Non-pigmented ciliary epithelial cell (primary cell): ENCODE measurements at regions not wholly inside any gene's neighbourhood (a gene's known extent, or its start where the extent isn't known, plus 50 kb on each side); places are given as distances from the start of the nearest gene placed in this dataset.
"Not testable (repeated sequence)": the region's sequence is repeated elsewhere in the genome, so short reads cannot be mapped to it uniquely, and the experiment has no call there.

Source experiments
- DNase-seq: peaks from one replicate; pipeline ENCODE4 v3.0.0-alpha.2; 2010; ENCODE audit warnings: low read depth

- no peak for DNase-seq
These were observed 486.6 kb downstream of the AJAP1 start for GRCh38 chr1:5140962-5141361.

GRCh38 chr1:5140136-5140535 lies 485.7 kb downstream of the AJAP1 start:
- no peak for DNase-seq

- DNase-seq = no peak
These were observed 475.4 kb downstream of the AJAP1 start for GRCh38 chr1:5129746-5130355.

GRCh38 chr1:5125208-5125607 lies 470.8 kb downstream of the AJAP1 start:
- no peak for DNase-seq

GRCh38 chr1:5120559-5120958 lies 466.1 kb downstream of the AJAP1 start:
- DNase-seq = no peak

GRCh38 chr1:5119366-5120234 lies 465.2 kb downstream of the AJAP1 start:
- DNase-seq = no peak

GRCh38 chr1:5118771-5119170 lies 464.4 kb downstream of the AJAP1 start:
- DNase-seq = not testable (repeated sequence)

- not testable (repeated sequence) for DNase-seq
These were observed 463.9 kb downstream of the AJAP1 start for GRCh38 chr1:5118292-5118691.

- no peak for DNase-seq
These were observed 457.2 kb downstream of the AJAP1 start for GRCh38 chr1:5111581-5111980.

- DNase-seq = no peak
These were observed 456.1 kb downstream of the AJAP1 start for GRCh38 chr1:5110508-5110907.

- no peak for DNase-seq
These were observed 455.2 kb downstream of the AJAP1 start for GRCh38 chr1:5109633-5110032.

- DNase-seq = no peak
These were observed 454.3 kb downstream of the AJAP1 start for GRCh38 chr1:5108740-5109139.

GRCh38 chr1:5105744-5106143 lies 451.3 kb downstream of the AJAP1 start:
- no peak for DNase-seq

GRCh38 chr1:5099558-5099957 lies 445.1 kb downstream of the AJAP1 start:
- DNase-seq = no peak

- DNase-seq = no peak
These were observed 444.6 kb downstream of the AJAP1 start for GRCh38 chr1:5098981-5099385.

GRCh38 chr1:5093042-5093441 lies 438.6 kb downstream of the AJAP1 start:
- no peak for DNase-seq

- DNase-seq = no peak
These were observed 430.3 kb downstream of the AJAP1 start for GRCh38 chr1:5084676-5085075.

- no peak for DNase-seq
These were observed 412.8 kb downstream of the AJAP1 start for GRCh38 chr1:5067246-5067645.

GRCh38 chr1:5053744-5054143 lies 399.3 kb downstream of the AJAP1 start:
- DNase-seq = no peak

GRCh38 chr1:5029136-5029535 lies 374.7 kb downstream of the AJAP1 start:
- no peak for DNase-seq

- no peak for DNase-seq
These were observed 357.8 kb downstream of the AJAP1 start for GRCh38 chr1:5012249-5012648.

- no peak for DNase-seq
These were observed 356.2 kb downstream of the AJAP1 start for GRCh38 chr1:5010656-5011055.

GRCh38 chr1:5010236-5010635 lies 355.8 kb downstream of the AJAP1 start:
- DNase-seq = no peak
